Natural killer cell (primary cell): ENCODE measurements at regions not wholly inside any gene's neighbourhood (a gene's known extent, or its start where the extent isn't known, plus 50 kb on each side); places are given as distances from the start of the nearest gene placed in this dataset.

Experiments
- ATAC-seq, 3 donors: fragments of 150-1000 bp in 2 of 3; fragments of 200-7000 bp in 1 of 3; cut with Tn5 transposase; 1 replicate in 1 of 3; 2 replicates in 2 of 3; pipeline ENCODE4 v1.10.0; 2021; ENCODE audit warnings: mild to moderate bottlenecking in 2 of 3, moderate library complexity in 2 of 3
- DNase-seq, 2 donors: peaks; one replicate each; pipeline versions ENCODE4 v3.0.0 to v3.0.0-alpha.2; 2013 to 2021; ENCODE audit warnings: mixed read lengths in 1 of 2
- H3K27ac ChIP-seq: one replicate; pipeline ENCODE4 v1.5.1; 2013; ENCODE audit warnings: mild to moderate bottlenecking, low read length
- H3K27me3 ChIP-seq: one replicate; pipeline ENCODE4 v1.6.1; 2013; ENCODE audit warnings: low read length; ENCODE audit not compliant: control insufficient read depth, insufficient read depth
- H3K36me3 ChIP-seq: one replicate; pipeline ENCODE4 v1.6.1; 2013; ENCODE audit warnings: low read length; ENCODE audit not compliant: control insufficient read depth, insufficient read depth
- H3K4me1 ChIP-seq: one replicate; pipeline ENCODE4 v1.6.1; 2013; ENCODE audit warnings: low read length; ENCODE audit not compliant: control insufficient read depth, insufficient read depth
- H3K4me3 ChIP-seq: one replicate; pipeline ENCODE4 v1.5.1; 2013; ENCODE audit warnings: low read length
- H3K9me3 ChIP-seq: one replicate; pipeline ENCODE4 v1.6.1; 2013; ENCODE audit warnings: low read length; ENCODE audit not compliant: control insufficient read depth, insufficient read depth
- H3K27ac Mint-ChIP-seq, 2 donors: one replicate each; pipeline ENCODE4 v1.8.0; 2022; ENCODE audit warnings: mild to moderate bottlenecking in 2 of 2, mixed read lengths in 2 of 2, moderate library complexity in 1 of 2
- H3K27me3 Mint-ChIP-seq, 2 donors: one replicate each; pipeline ENCODE4 v1.8.0; 2022; ENCODE audit warnings: low read depth in 2 of 2, mixed read lengths in 2 of 2
- H3K36me3 Mint-ChIP-seq: one replicate; pipeline ENCODE4 v1.8.0; 2022; ENCODE audit warnings: mixed read lengths
- H3K4me1 Mint-ChIP-seq, 2 donors: one replicate each; pipeline ENCODE4 v1.8.0; 2022; ENCODE audit warnings: mixed read lengths in 2 of 2
- H3K4me3 Mint-ChIP-seq: one replicate; pipeline ENCODE4 v1.8.0; 2022; ENCODE audit warnings: mild to moderate bottlenecking, moderate library complexity, mixed read lengths
- H3K9me3 Mint-ChIP-seq, 2 donors: one replicate each; pipeline ENCODE4 v1.8.0; 2022; ENCODE audit warnings: mixed read lengths in 2 of 2
- CTCF ChIP-seq: fragments of 200-600 bp; IDR thresholded peaks from one replicate; pipeline ENCODE4 v1.8.0; 2022; ENCODE audit warnings: antibody characterized with exemption
- WGBS: methylation state at CpG from one replicate; pipeline ENCODE4 v1.1.7; 2013; ENCODE audit warnings: missing lambda C conversion rate; ENCODE audit not compliant: insufficient coverage; 5-methylcytosine and 5-hydroxymethylcytosine counted together
- intact Hi-C: fragments of 100-400 bp; cut with micrococcal nuclease; formaldehyde crosslinking; loops from one replicate; pipeline ENCODE4 v1.14.2; 2022

GRCh38 chr1:199641531-199641930 is 386.0 kb upstream of the NR5A2 start:
- WGBS = 100% methylated on average over 1 of the region's 3 CpGs
- intact Hi-C loops = no loop called here
- H3K36me3 Mint-ChIP-seq = no peaks in the 10 kb centered on the region

GRCh38 chr1:199644912-199645311 is 382.6 kb upstream of the NR5A2 start:
- ATAC-seq = no peak
- H3K9me3 ChIP-seq = no peaks in the 10 kb centered on the region
- H3K36me3 ChIP-seq = no peaks in the 10 kb centered on the region
- no peaks in the 10 kb centered on the region for H3K36me3 Mint-ChIP-seq
- no peak overlapping the region for H3K4me3 ChIP-seq
- H3K4me1 ChIP-seq = no peaks in the 10 kb centered on the region
- no peak overlapping the region for H3K27ac ChIP-seq
- no peaks in the 10 kb centered on the region for H3K27me3 ChIP-seq
- no peaks in the 10 kb centered on the region for H3K4me1 Mint-ChIP-seq
- no peak for DNase-seq
- no peak overlapping the region for H3K4me3 Mint-ChIP-seq
- intact Hi-C loops = no loop called here
- no CpG with 5 or more reads among the region's 1 CpG for WGBS
- no peak for TF ChIP-seq CTCF
- H3K27ac Mint-ChIP-seq = no peak overlapping the region
- H3K9me3 Mint-ChIP-seq = peaks cover 0 to 3% of the 10 kb centered on the region in 2 donors
- peaks cover 3 to 10% of the 10 kb centered on the region in 2 donors for H3K27me3 Mint-ChIP-seq

More at GRCh38 chr1:199641531-199641930, 386.0 kb upstream of the NR5A2 start:
- Histone ChIP-seq H3K27ac (no peak overlapping the region), H3K36me3 (no peaks in the 10 kb centered on the region), H3K4me1 (no peaks in the 10 kb centered on the region), H3K9me3 (no peaks in the 10 kb centered on the region), H3K4me3 (no peak overlapping the region), H3K27me3 (no peaks in the 10 kb centered on the region)
- peaks cover 3 to 14% of the 10 kb centered on the region in 2 donors for H3K27me3 Mint-ChIP-seq
- no peak overlapping the region for H3K27ac Mint-ChIP-seq
- no peaks in the 10 kb centered on the region for H3K4me1 Mint-ChIP-seq
- ATAC-seq (no peak), DNase-seq (no peak)
- no peak overlapping the region for H3K4me3 Mint-ChIP-seq
- TF ChIP-seq CTCF = no peak
- no peaks in the 10 kb centered on the region for H3K9me3 Mint-ChIP-seq

GRCh38 chr1:199646761-199647160 is 380.7 kb upstream of the NR5A2 start:
- Mint-ChIP-seq H3K4me1 (no peaks in the 10 kb centered on the region), H3K4me3 (no peak overlapping the region), H3K9me3 (peaks cover 0 to 5% of the 10 kb centered on the region in 2 donors), H3K36me3 (no peaks in the 10 kb centered on the region), H3K27me3 (peaks cover 6 to 22% of the 10 kb centered on the region in 2 donors), H3K27ac (no peak overlapping the region)
- no peak overlapping the region for H3K27ac ChIP-seq
- H3K36me3 ChIP-seq = no peaks in the 10 kb centered on the region
- no peaks in the 10 kb centered on the region for H3K9me3 ChIP-seq
- intact Hi-C loops = no loop called here
- no peak for TF ChIP-seq CTCF
- H3K4me3 ChIP-seq = no peak overlapping the region
- DNase-seq (no peak), ATAC-seq (no peak)
- H3K4me1 ChIP-seq = no peaks in the 10 kb centered on the region
- no peaks in the 10 kb centered on the region for H3K27me3 ChIP-seq
- 76% methylated on average over 2 of the region's 2 CpGs for WGBS

- H3K27me3 Mint-ChIP-seq = peaks cover 14 to 33% of the 10 kb centered on the region in 2 donors
- no peak overlapping the region for H3K27ac Mint-ChIP-seq
- ATAC-seq (no peak), DNase-seq (no peak)
- Histone ChIP-seq H3K36me3 (no peaks in the 10 kb centered on the region), H3K4me1 (no peaks in the 10 kb centered on the region), H3K9me3 (no peaks in the 10 kb centered on the region), H3K27ac (no peak overlapping the region), H3K4me3 (no peak overlapping the region), H3K27me3 (no peaks in the 10 kb centered on the region)
- intact Hi-C loops = no loop called here
- no peaks in the 10 kb centered on the region for H3K4me1 Mint-ChIP-seq
- TF ChIP-seq CTCF = no peak
- no peaks in the 10 kb centered on the region for H3K36me3 Mint-ChIP-seq
- H3K9me3 Mint-ChIP-seq = no peaks in the 10 kb centered on the region
- WGBS = no CpG with 5 or more reads among the region's 3 CpGs
- H3K4me3 Mint-ChIP-seq = no peak overlapping the region
These were observed 370.1 kb upstream of the NR5A2 start for GRCh38 chr1:199657449-199657848.
